Hematopoietic multipotent progenitor cell treated with erythropoietin and hydrocortisone succinate and interleukin-3 and kit ligand, for 4 days (in vitro differentiated cells): ENCODE measurements at regions not wholly inside any gene's neighbourhood (a gene's known extent, or its start where the extent isn't known, plus 50 kb on each side); places are given as distances from the start of the nearest gene placed in this dataset.

Experiments
- DNase-seq: peaks from one replicate; pipeline ENCODE4 v3.0.0-alpha.2; 2015

DNA sequence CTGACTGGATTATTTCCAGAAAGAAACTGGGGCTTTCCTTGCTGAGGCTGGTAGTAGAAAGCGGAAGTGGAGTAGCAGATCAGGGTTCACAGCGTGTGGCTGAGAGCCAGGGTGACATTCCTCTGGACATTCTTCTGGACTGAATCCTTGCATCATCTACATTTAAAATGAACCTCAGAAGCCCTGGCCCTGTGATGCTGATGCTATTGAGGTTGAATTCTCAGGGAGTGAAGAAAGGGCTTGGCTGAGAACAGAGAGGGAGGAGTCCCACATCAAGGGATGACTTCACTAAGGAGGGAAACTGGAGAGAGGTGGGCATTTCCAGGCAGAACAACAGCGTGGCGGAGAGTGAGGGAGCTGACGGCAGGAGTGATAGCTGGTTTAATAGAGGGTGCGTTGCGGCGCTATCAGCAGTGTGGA is 102.3 kb upstream of the LMO4 start:
- peak; percentile 52 for DNase-seq

DNA sequence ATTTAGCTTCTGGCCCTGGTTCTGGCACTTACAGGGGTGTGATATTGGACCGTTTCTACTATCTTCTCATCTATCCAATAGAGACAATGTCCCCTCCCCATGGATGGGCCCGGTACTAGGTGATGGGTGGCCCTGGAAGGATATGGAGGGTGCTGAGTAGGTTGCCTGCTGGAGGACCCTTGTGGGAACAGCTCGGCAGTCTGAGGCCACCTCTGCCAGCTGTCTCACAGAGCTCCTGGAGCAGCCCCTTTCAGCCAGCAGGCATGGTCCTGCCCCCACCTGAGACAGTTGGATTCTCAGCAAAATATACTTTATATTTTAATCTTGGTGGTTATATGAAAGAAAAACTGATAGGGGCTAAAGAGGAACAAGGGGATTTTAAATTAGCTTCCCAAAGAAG is 101.0 kb upstream of the LMO4 start:
- DNase-seq, result no peak

DNA sequence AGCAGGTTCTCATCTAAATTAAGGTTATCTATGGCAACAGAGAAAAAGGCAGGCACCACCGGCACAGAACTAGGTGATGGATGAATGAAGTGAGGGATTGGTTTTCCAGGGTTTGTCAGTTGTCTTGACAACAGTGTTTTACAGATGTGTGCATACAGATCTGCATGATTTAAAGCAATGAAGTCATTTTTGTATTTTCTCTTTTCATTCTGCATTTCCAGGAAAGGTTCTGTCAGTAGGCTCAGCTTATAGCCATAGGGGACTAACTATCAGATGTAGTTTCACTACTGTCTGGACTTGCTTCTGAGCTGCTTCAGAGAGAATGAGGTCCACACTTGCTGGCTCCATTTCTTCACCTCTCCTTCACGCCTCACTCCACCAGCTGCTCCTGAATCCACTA is 98.2 kb upstream of the LMO4 start:
- no peak for DNase-seq

DNA sequence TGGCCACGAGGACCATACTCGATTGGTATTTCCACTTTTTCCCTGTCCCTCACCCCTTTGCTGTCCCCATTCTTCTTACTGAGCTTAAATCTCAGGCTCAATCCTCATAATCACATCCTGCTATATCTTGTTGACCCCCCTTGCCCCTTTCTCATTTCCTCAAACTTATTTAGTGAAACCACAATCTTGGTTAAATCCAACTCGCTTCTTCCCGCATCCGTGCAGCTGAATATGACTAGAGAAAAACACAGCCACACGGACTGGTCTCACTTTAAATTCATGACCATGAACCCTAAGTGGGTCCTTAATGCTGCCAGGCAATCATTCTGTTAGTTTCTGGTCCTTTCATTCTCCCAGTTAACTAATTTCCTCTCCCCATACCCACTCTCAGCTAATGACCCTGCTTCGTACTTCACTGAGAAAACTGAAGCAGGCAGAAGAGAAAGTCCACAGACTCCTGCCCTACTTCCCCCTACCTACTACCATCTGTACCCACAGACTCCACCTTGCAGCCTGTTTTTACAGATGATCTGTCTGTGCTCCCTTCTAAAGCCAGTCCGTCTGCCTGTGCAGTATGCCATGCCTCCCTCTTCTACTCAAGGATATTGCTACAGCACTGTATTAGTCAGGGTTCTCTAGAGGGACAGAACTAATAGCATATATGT is 96.8 kb upstream of the LMO4 start:
- DNase-seq, result peak; percentile 41

DNA sequence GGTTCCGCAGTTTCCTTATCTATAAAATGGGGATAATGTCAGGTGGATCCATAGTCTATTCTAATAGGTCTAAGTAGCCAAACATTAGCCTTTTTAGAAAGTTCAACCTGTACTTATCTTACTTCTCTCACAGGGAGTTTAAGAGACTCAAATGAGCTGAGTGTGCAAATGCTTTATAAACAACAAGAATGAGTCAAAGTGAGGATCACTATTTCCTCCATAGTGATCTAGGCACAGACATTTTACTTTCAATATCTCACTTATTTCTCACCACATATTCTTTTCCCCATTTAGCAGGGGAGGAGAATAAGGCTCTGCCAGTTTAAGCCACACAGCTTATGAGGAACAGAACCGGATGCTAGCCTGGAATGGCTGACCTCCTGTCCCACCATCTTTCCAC is 92.1 kb upstream of the LMO4 start:
- DNase-seq, result no peak

- DNase-seq, result no peak
These were observed 88.6 kb upstream of the LMO4 start for GRCh38 chr1:87239997-87240605.

GRCh38 chr1:87240661-87241285 is 87.9 kb upstream of the LMO4 start:
- DNase-seq, result no peak

DNA sequence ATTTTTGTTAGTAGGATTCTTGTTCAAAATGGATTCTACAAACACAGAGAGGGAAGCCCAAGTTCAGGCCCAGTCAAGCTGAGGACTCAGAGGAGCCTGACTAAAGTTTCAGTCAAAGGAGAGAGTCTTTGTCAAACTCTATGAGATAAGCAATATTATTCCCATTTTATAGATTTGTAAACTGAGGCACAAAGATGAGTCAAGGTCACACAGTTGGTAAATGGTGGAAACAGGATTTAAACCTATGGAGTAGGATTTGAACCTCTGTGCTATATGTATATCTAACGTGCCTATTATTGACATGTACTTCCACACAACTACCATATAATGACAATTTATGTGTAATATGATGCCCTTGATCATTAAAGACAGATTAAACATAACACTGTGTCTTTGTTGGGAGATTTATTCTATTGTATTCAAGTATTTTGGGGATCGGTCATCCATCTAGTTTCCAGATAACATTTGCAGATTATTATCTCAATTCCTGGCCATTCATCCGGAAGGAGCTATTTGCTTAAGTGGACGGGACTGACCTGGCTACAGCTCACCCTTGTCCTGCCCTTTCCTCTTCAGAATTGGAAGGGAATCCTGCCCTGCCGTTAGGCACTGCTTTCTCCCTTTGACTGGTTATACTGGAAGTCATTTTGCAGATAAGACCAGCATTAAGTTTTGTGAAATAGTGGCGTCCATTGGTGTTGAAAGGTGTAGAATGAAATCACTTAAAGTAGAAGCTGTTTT is 86.1 kb upstream of the LMO4 start:
- no peak for DNase-seq

- no peak for DNase-seq
These were observed 85.1 kb upstream of the LMO4 start for GRCh38 chr1:87243573-87243972.

GRCh38 chr1:87246436-87246835 is 82.2 kb upstream of the LMO4 start:
- DNase-seq, result no peak

GRCh38 chr1:87249803-87250202 is 78.9 kb upstream of the LMO4 start:
- no peak for DNase-seq

- no peak for DNase-seq
These were observed 78.3 kb upstream of the LMO4 start for GRCh38 chr1:87250336-87250735.

GRCh38 chr1:87252406-87252805 is 76.3 kb upstream of the LMO4 start:
- peak; percentile 21 for DNase-seq

DNA sequence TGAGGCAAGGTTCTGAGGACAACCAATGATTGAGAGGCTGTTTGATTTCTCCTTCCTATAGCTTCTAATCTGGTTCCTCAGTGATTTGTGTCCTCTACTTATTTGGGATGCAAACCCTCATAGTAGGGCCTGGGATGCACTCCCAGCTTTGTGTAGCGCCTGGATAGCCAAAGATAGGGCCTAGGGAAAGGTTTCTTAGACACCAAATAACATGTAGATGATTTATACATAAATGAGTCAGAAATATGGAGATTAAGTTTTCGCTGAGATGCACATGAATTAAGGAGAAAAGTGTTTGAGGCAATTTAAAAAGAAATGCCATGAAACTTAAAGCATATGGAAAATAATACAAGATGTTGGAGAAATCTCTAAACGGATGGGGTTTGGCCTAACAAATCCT is 66.0 kb upstream of the LMO4 start:
- DNase-seq, result no peak

GRCh38 chr1:87263281-87263680 is 65.4 kb upstream of the LMO4 start:
- no peak for DNase-seq

- DNase-seq, result no peak
These were observed 64.9 kb upstream of the LMO4 start for GRCh38 chr1:87263785-87264184.

DNA sequence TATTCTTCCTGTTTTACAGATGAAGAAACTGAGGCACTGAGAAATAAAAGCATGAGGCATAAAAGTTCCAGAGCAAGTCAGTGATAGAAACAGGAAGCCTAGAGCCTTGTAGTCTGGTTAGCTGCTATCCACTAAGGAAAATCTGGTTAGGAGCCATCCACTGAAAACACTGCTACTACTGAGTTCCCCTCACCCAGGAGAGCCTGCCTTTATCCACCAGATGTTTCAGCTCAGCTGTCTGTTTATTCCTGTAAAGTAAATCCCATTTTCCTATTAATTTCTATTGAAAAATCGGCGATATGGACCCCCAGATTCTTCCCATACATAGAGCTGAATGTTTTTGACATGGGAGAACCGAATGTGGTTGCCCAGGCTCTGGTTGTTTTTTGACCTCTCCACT is 63.7 kb upstream of the LMO4 start:
- DNase-seq, result no peak

GRCh38 chr1:87265786-87266185 is 62.9 kb upstream of the LMO4 start:
- no peak for DNase-seq

DNA sequence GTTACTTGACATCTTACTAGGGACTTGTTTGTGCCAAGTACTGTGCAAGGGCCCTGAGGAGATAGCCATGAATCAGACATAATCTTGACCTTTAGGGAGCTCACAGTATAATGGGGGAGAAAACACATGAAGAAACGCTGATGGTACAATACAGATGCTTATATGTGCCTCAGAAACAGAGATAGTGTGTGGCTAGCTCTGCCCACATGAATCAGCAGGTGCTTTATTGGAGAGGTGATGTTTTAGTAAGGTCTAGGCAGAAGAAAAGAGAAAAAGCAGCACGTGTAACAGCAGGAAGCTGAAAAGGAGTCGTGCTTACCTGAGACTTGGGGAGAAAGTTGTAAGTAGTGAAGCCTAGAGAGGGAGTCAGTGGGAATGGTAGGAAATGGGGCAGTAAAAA is 60.6 kb upstream of the LMO4 start:
- DNase-seq, result no peak

DNA sequence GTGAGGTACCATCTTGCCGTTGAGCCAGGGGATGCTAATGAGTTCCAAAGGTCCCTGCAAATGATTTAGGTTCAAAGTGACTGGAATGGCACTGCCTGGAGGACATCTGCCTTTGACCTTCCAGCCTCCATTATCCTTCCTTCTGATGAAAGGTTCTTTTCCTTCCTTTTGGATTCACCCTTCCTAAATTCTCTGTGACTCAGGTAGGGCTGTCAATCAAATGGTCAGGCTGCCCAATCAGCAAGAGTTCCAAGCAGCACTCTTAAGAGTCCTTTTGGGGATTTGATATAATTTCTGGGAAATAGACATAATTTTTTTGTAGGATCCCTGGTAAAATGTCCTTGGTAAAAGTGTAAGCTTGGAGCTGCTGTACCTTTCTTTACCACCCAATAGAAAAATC is 58.8 kb upstream of the LMO4 start:
- no peak for DNase-seq

DNA sequence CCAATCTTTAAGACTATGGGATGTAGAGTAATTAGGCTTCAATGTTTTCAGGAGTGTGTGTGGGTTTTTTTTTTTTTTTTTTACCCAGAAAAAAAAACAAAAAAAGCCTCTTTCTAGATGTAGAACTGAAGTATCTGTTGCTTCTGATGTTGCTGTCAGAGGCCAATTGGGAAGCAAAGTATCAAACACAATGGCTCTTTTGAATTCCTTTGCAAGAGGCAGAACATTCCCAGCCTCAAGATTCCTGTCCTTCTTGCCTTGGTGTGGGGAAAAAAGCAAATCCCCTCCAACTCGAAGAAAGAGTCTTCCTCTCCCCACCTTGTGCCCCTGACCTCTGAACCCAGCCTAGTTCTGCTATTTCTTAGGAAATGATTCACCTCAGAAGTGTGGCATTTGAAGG is 55.4 kb upstream of the LMO4 start:
- DNase-seq, result no peak

- no peak for DNase-seq
These were observed 53.8 kb upstream of the LMO4 start for GRCh38 chr1:87274851-87275250.

DNA sequence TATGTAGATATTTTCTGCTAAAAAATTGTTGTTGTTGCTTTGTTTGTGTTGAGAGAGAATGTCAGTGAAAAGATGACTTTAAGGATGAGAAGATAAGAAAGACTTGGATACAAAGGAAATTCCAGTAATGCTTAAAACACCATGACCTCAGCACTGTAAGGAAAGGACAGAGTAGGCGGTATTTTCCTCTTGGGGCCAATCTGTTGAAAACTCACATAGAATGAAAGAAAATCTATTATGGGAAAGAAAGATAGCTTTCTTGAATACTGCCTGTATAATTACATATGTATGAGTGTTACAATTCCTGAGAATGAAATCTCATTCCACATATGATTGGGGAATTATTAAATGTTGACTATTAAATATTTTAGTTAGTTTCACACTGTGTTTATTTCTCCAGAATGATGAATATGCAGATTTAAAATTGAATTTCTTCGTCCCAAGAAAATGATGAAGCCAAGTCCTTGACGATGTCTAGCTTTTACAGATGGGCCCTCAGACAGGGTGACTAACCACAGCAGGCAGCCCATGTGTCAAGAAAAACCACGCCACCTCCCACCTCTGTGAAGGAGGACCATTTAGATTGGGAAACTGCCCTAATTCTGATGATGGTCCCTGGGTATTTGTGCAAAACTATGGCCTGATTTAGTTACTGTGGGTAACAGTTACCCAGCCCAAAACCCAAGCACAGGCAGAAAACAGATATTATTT is 49.7 kb upstream of the LMO4 start:
- peak; percentile 56 for DNase-seq
